GM21367 (cell line): ENCODE measurements at regions not wholly inside any gene's neighbourhood (a gene's known extent, or its start where the extent isn't known, plus 50 kb on each side); places are given as distances from the start of the nearest gene placed in this dataset.

Experiments used
- ATAC-seq: cut with Tn5 transposase; IDR thresholded peaks from one replicate; pipeline ENCODE4 v1.9.1; 2021; ENCODE audit not compliant: unreplicated experiment

- ATAC-seq = no peak
Observed at GRCh38 chr1:57761628-57762027, 337.8 kb upstream of the DAB1 start.

DNA sequence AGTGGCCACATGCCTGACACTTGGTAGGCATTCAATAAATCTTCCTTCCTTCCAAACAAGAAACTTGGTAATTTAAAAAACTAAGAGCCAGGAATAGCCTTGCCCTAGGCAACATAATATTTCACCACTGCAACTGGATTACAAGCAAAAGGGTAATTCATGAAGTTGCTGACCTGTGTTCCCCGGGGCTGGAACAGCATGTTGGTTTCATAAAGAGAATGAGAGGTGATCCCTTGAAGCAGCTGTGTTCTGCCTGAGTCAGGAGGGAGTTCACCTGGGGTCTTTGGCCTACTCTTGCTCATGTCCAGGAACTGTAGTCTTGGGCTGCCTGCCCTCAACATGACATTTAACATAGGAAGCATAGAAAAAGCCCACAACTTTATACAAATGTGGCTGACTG lies 329.0 kb upstream of the DAB1 start:
- ATAC-seq = no peak

GRCh38 chr1:57748719-57749118 lies 324.9 kb upstream of the DAB1 start:
- no peak for ATAC-seq

- ATAC-seq = no peak
Observed at GRCh38 chr1:57747818-57748217, 324.0 kb upstream of the DAB1 start.

DNA sequence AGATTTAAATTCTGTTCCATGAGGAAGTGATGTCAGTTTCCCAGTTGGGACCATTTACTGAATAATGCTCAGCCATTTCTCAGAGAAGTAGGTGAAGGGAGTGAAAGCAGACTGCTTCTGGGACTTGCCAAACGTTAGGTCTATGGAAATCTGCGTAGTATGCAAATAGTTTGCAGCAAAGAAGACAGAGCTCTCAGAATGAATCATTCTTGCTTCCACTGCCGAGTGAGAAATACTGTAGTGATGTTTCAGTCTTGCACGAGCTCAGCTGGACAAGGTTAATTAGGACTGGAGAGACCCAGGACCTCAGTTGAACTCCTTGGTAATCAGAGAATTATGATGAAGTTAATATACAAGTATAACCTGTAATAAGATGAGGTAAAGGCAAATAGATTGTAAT lies 317.7 kb upstream of the DAB1 start:
- peak; percentile 93 for ATAC-seq

GRCh38 chr1:57736940-57737339 lies 313.1 kb upstream of the DAB1 start:
- ATAC-seq = no peak

DNA sequence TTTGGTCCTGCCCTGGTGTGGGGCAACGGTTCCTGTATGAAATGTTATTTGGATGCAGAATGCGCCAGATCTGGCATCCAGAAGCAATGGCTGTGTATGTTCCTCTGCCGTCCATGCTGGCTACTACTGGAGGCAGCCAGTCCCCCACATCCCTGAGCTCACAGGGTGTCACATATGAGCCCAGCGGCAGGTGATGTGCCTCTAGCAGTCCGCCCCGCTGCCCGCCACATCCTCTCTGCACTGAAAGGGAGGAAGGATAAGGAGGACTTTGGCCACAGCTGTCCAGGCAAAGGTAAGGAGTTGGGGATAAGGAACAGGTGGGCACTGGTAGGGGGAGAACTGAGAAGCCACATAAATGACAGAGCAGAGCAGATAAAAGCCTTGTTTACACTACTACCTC lies 305.3 kb upstream of the DAB1 start:
- no peak for ATAC-seq

DNA sequence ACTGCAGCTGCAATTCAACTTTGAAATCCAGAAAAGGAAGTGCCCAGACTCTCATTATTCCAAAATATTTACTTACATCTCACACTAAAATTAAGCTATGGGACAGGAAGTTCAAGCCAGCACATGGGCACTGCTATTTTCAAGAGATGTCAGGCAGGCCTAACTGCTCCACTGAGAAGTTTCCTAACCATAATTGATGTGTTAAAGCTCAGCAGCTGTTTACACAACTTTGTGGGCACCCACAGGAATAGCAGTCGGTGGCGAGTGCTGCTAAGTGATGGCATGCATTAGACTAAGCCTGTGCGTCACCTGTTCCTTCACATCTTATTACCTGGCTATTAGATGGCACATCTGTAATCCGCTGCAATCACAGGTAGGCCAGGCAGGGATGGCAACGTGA lies 303.3 kb upstream of the DAB1 start:
- no peak for ATAC-seq

DNA sequence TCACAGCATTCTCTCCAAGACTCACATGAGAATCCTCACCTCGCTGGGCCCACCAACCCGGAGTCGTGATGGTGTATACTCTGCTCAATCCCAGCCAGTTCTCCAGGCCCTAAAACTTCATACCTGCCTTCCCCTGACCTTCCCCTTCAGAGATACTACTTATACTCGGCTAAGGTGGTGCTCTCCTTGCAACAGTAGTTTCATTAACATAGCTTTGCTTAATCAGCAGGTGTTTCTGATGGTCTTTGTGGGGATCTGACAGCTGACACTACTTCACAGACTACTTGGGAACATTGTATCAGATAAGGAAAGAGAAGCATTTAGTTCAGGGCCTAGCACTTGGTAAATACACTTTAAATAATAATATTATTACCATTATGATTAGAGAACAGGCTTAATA lies 301.5 kb upstream of the DAB1 start:
- no peak for ATAC-seq

- no peak for ATAC-seq
Observed at GRCh38 chr1:57724535-57724934, 300.7 kb upstream of the DAB1 start.

DNA sequence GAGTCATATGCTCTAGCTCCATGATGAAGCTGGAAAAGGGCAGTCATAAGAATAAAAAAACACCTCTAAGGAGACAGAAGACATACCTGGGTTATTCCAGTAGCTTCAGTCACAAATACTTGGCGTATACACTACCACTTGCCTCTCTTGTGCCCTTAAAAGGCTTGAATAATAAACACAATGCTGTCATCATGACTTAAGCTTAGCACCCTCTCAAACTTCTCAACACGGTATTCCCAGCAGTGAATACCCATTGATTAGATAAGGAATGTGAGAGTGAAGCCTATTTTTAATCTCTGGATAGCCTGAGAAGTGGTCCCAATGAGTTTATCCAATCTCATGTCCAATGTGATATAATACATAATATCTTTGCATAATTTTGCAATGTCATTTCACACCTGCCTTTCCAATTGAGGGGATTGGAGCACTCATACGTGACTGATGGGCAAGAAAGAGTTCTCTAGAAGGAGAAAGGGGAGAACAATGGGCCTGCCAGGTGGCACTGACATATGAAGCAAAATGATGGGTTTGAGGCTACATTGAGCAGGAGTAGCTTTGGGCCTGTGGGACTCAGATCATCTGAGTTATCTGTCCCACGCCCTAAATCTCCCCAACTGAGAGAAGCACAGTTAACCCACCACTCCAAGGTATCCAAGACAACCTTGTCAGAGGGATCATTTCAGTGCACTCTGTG lies 298.6 kb upstream of the DAB1 start:
- ATAC-seq = no peak

GRCh38 chr1:57721001-57721400 lies 297.1 kb upstream of the DAB1 start:
- ATAC-seq = no peak

- no peak for ATAC-seq
Observed at GRCh38 chr1:57719274-57719673, 295.4 kb upstream of the DAB1 start.

DNA sequence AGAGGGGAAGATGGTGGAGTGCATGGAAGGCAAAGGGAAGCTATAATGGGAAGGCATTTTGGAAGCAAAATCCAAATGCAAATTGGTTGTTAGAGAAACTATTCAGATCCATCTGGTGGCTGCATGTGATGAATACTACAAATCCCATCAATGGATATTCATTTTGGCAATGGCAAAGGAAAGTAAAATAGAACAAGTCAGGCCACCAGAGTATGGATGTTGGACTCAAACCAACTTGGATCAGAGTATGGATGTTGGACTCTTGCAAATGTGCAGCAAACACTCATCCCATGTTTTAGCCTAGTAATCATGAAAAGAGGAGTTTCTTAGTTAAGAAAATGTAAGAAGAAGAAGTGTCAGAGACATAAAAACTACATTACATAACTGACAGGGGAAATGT lies 289.6 kb upstream of the DAB1 start:
- ATAC-seq = no peak

DNA sequence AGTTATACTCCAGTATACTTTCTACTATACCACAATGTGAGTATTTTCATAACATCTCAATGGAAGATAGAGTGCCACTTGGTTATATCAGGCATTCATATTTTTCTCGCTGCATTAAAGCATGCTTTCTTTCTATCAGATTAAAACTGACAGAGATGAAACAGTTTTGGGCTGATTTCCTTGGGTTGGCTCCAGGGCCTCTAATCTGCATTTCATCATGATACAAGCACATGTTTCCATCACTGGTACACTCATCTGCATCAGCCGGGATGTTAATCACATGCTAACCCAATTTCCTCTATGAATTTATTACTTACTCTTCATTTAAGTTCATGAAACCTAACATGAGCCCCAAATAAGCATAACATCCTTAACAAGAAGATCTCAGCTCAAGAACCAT lies 289.0 kb upstream of the DAB1 start:
- ATAC-seq = no peak

- ATAC-seq = no peak
Observed at GRCh38 chr1:57711326-57711725, 287.5 kb upstream of the DAB1 start.

GRCh38 chr1:57707631-57708030 lies 283.8 kb upstream of the DAB1 start:
- ATAC-seq = no peak

- no peak for ATAC-seq
Observed at GRCh38 chr1:57704811-57705210, 281.0 kb upstream of the DAB1 start.

- no peak for ATAC-seq
Observed at GRCh38 chr1:57704231-57704630, 280.4 kb upstream of the DAB1 start.

GRCh38 chr1:57696904-57697303 lies 273.0 kb upstream of the DAB1 start:
- no peak for ATAC-seq

DNA sequence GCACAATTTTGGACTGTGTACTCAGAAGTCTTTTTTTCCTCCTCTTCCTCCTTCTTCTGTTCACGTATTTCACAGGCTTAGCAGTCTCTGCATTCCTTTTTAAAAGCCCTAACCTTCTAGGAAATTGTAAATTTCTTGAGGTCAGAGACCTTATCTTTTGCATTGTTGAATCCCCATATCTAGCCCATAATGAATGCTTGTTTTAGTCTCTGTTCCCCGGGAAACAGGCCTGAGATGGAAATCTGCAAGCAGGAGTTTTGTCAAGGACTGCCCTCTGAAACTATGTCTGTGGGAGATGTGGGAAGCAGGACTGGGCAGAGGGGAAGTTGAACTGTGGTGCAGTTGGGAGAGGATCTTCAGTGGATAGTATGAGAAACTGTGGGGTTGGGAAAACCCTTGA lies 272.2 kb upstream of the DAB1 start:
- ATAC-seq = no peak

DNA sequence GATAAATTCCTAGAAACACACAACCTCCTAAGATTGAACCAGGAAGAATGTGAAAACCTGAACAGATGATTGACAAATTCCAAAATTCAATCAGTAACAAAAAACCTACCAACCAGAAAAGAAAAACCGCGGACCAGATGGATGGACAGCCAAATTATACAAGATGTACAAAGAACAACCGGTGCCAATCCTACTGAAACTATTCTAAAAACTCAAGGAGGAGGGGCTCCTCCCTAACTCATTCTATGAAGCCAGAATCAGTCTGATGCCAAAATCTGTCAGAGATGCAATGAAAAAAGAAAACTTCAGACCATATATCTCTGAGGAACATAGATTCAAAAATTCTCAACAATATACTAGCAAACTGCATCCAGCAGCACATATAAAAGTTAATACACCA lies 262.4 kb upstream of the DAB1 start:
- no peak for ATAC-seq
